SIG-M5 treated with dmso at 0.1 percent for 504 hours (cell line): ENCODE measurements at regions not wholly inside any gene's neighbourhood (a gene's known extent, or its start where the extent isn't known, plus 50 kb on each side); places are given as distances from the start of the nearest gene placed in this dataset.
"Not testable (repeated sequence)": the region's sequence is repeated elsewhere in the genome, so short reads cannot be mapped to it uniquely, and the experiment has no call there.

Source experiments
- DNase-seq: peaks from one replicate; lab custom pipeline; 2025; ENCODE audit not compliant: unreplicated experiment; lab: John Stamatoyannopoulos, UW

DNA sequence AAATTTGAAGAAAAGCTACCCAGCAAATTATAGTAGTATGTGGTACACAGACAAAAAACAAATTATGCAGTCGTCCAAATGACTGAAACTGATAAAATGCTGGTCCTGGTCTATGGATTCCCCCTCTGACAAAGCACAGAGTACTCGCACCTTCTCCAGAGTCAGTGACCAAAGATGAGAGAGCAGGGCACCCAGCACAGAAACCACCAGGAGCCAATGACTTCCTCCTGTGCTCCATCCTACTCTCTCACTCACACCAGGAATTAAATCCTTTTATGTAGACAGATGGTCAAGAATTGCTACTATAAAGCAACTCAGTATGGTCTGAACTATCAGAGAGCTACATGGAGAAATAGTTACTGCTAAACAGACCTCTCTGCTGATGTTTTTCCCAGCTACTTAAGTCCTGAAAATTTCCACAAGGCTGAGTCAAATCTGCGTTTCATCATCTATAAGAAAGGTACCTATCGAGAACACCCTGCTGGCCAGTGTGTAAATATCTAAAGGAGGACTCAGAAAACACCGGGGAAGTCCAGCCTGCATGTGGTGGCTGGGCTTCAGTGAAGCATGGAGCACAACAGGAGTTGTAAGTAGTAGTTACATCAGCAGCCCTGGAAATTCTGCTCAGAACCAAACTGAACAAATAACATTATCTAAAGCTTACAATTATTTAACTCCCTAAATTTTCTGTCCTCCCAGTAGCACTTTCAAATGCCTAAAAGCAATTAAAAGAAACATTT, 84.5 kb upstream of the FBXO28 start:
- not testable (repeated sequence) for DNase-seq

DNA sequence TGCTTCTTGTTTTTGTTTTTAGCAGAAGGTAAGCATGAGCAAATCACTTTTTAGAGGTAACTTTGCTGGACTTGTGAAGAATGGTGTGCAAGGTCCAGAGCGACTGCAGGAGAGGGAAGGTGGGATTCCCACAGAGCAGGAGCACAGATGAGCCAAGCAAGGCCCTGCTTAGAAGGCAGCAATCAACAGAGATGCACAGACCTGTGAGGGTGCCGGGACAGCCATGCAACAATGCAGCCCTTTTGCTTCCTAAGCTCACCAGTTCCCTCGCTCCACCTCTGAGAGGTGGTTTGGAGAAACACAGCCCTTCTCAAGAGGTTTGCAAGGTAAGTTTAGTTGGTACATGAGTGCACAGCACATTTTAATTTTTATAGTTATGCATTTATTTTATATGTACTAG, 85.1 kb upstream of the FBXO28 start:
- not testable (repeated sequence) for DNase-seq

DNA sequence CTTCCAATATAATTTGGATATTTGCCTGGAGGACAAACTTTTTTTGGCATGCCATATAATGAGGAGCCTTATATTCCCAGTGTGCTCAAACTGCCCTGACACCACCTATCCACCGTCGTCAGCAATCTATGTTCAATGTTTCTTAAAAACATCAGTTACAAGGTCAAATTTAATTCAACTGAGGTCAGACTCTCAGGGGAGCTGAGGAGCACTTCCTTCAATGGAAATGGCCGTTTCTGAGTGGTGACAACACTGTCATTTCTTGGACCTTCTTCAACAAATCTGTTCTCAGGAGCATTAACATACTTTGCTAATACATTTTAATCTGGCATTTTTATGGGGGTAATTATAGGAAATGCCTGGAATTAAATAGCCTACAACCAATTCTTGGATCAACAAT, 90.8 kb upstream of the FBXO28 start:
- not testable (repeated sequence) for DNase-seq

DNA sequence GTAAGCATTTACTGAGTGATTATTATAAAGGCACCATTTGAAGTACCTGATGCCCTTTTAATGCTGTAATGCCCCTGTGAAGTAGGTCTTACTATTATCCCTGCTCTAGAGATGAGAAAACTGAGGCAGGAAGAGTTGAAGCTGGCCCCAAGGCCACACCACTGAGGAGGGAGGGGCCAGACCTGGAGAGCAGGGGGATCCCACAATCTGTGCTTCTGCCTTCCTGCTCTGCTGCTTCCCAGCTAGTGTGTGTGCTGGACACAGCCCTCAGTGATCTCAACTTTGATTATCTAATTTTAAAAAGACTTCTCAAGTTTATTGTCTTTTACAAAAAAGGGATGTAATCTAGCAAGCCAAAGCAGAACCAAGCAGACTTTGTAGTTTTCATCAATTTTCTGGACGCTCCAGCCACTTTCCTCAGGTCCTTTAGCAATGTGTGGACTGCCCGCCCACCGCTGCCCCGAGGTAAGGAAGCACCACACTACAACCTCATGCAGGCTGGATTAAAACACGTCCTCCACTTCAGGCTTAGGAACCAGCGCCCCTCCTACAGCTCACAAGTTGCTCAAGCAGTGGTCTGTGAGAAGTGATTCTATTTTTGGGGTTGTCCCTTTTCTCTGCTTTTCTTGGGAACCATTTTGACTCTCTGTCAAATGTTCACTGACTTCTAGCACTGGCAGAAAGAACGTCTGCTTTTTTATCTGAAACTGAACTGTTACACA, 91.5 kb upstream of the FBXO28 start:
- DNase-seq, result not testable (repeated sequence)

DNA sequence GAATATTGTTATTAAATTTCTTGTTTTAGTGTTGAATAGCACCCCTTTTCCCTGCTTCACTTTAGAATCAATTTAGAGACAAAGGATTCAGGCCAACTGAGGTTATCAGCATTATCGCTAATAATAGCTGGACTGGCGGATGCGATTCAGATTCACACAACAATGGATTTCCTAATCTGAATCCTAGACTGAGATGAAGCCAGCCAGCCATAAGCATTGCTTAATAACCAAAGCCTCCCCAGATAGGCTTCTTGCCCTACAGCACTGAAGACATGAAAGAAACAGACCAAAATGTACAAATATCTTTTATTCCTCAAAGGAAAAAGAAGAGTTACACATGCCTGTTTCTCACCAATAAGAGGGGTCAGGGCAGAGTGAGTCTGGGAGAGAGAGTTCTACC, 94.0 kb upstream of the FBXO28 start:
- DNase-seq, result not testable (repeated sequence)

DNA sequence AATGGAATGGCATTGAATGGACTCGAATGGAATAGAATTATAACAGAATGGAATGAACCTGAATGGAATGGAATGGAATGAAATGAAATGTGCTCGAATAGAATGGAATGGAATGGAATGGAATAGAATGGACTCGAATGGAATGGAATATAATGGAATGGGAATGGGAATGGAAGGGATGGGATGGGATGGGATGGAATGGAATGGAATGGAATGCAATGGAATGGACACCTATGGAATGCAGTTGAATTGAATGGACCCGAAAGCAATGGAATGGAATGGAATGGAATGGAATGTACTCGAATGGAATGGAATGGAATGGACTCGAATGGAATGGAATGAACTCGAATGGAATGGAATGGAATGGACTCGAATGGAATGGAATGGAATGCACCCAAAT, 98.1 kb upstream of the FBXO28 start:
- DNase-seq, result not testable (repeated sequence)

DNA sequence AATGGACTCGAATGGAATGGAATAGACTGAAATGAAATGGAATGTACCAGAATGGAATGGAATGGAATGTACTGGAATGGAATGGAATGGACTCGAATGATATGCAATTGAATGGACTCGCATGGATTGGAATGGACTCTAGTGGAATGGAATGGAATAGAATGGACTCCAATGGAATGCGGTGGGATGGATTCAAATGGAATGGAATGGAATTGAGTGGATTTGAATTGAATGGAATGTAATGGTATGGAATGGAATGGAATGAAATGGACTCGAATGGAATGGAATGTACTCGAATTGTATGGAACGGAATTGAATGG, 99.6 kb upstream of the FBXO28 start:
- DNase-seq, result no peak

DNA sequence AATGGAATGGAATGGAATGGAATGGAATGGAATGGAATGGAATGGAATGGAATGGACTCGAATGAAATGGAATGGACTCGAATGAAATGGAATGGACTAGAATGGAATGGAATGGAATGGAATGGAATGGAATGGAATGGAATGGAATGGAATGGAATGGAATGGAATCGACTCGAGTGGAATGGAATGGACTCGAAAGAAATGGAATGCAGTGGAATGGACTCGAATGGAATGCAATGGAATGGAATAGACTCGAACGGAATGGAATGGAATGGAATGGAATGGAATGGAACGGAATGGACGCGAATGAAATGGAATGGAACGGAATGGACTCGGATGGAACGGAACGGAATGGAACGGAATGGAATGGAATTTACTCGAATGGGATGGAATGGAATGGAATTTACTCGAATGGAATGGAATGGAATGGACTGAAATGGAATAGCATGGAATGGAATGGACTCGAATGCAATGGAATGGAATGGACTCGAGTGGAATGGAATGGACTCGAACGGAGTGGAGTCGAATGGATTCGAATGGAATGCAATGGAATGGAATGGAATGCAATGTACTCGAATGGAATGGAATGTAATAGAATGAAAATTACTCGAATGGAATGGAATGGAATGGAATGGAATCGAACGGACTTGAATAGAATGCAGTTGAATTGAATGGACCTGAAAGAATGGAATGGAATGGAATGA, 100.1 kb upstream of the FBXO28 start:
- not testable (repeated sequence) for DNase-seq

DNA sequence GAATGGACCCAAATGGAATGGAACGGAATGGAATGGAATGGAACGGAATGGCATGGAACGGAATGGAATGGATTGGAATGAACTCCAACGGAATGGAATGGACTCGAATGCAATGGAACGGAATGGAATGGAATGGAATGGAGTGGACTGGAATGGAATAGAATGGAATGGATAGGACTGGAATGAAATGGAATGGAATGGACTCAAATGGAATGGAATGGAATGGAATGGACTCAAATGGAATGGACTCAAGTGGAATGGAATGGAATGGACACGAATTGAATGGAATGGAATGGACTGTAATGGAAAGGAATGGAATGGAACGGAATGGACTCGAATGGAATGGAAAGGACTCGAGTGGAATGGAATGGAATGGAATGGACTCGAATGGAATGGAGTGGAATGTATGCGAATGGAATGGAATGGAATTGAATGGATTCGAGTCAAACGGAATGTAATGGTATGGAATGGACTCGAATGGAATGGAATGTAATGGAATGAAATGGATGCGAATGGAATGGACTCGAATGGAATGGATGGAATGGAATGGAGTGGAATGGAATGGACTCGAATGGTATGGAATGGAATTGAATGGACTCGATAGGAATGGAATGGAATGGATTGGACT, 101.0 kb upstream of the FBXO28 start:
- DNase-seq, result not testable (repeated sequence)

DNA sequence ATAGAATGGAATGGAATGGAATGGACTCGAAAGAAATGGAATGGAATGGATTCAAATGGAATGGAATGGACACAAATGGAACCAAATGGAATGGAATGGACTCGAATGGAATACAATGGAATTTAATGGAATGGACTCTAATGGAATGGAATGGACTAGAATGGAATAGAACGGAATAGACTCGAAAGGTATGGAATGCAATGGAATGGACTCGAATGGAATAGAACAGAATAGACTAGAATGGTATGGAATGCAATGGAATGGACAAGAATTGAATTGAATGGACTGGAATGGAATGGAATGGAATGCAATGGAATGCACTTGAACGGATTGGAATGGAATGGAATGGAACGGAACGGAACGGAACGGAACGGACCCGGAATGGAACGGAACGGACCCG, 101.7 kb upstream of the FBXO28 start:
- not testable (repeated sequence) for DNase-seq

DNA sequence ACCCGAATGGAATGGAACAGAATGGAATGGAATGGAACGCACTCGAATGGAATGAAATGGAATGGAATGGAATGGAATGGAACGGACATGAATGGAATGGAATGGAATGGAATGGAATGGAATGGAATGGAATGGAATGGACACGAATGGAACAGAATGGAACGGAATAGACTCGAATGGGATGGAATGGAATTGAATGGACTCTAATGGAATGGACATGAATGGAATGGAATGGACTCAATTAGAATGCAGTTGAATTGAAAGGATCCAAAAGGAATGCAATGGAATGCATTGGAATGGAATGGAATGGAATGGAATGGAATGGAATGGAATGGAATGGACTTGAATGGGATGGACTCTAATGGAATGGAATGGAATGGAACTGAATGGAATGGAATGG, 102.2 kb upstream of the FBXO28 start:
- DNase-seq, result not testable (repeated sequence)

DNA sequence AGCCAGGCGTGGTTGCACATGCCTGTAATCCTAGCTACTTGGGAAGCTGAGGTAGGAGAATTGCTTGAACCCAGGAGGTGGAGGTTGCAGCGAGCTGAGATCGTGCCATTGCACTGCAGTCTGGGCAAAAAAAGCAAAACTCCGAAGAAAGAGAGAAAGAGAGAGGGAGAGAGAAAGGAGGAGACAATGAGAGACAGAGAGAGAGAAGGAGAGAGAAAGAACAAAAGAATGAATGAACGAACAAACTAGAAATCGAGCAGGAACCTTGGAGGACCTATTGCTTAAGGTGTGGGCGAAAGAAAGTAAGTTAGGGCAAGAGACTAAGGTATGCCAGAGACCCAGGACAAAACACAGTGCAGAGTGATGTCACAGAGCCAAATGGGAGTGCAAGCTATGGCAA, 102.8 kb upstream of the FBXO28 start:
- not testable (repeated sequence) for DNase-seq

DNA sequence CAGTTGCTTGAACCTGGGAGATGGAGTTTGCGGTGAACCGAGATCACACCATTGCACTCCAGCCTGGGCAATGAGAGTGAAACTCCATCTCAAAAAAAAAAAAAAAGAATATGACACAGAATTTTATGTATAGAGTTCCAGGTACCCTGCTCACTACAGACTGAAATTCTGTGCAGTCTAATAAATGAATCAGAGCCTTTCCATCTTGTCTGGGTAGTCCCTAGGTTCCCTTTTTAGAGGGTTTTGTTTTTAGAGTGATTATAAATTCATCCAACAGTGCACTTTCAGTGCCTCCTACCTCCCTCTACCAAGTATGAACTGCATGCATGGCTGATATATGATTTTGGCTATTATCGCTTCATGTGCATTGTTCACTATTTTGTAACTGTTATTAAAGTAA, 107.9 kb upstream of the FBXO28 start:
- not testable (repeated sequence) for DNase-seq

DNA sequence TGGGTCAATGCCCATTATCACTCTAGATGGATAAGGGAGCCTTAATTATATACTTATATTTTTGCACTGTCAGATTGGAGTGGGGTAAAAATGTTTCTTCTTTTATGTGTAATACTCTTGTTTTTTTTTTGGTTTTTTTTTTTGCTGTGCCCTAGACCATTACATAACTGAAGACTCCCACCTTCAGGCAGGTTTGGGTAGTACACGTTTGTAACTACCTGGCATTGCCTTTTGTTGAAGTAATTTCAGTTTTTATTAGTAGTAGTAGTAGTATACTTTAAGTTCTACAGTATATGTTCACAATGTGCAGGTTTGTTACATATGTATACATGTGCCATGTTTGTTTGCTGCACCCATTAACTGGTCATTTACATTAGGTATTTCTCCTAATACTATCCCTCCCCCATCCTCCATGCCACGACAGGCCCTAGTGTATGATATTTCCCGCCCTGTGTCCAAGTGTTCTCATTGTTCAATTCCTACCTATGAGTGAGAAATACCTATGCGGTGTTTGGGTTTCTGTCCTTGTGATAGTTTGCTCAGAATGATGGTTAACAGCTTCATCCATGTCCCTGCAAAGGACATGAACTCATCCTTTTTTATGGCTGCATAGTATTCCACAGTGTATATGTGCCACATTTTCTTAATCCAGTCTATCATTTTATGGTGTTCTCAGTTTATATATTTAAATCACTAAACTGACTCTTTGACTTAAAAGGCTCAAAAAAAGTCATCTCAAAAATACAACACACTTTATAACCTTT, 109.2 kb upstream of the FBXO28 start:
- not testable (repeated sequence) for DNase-seq

DNA sequence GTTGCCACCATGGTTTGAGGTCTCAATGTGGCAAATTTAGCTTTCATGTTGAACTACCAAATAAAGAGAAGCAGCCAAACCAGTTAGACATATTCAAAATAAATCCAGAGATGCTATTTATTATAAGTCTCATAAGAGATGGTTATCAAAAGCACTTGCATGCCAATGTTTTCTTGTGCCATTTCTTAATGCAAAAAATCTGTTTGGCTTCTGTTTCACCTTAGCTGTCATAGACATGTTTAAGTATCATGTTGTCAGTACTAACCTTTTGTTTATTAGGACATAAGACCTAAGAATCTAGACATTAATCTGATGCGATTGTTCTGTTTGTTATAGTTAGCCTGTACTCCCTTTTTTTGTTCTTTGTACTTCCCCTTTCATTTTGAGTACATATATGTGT, 110.0 kb upstream of the FBXO28 start:
- DNase-seq, result not testable (repeated sequence)

DNA sequence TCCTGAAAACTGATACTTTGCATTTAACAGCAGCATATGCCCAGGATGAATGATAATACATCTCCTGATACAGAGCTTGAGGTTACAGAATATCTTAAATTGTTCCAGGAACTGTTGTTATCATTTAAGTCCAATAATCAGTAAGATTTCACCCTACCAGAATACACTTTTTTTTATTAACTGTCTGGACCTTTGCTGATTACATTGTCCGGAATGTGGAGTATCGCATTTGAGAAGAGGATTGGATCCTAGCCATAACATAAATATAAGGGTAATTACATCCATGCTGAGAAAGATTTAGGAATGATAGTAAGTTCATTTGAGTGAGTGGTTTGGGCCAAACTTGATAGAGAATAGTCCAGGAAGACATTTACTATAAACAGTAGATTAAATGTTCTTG, 112.2 kb upstream of the FBXO28 start:
- not testable (repeated sequence) for DNase-seq

DNA sequence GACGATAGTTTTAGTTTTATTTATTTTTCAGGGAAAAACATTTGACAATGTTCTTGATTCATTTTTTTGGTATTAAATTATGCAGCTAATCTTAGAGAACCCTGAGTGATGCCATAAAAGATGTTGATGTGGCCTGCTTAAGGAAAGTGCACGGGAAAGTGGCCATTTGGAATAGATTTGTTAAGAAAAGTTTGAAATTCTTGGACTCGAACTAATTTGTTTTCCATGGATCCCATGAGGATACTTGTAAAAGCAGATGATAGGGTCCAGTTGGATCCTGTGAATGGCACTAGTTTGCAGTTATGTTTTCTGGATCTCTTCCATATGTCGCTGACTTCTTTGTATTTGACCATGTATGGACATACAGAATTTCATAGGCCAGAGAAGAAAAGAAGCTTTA, 114.2 kb upstream of the FBXO28 start:
- DNase-seq, result not testable (repeated sequence)

DNA sequence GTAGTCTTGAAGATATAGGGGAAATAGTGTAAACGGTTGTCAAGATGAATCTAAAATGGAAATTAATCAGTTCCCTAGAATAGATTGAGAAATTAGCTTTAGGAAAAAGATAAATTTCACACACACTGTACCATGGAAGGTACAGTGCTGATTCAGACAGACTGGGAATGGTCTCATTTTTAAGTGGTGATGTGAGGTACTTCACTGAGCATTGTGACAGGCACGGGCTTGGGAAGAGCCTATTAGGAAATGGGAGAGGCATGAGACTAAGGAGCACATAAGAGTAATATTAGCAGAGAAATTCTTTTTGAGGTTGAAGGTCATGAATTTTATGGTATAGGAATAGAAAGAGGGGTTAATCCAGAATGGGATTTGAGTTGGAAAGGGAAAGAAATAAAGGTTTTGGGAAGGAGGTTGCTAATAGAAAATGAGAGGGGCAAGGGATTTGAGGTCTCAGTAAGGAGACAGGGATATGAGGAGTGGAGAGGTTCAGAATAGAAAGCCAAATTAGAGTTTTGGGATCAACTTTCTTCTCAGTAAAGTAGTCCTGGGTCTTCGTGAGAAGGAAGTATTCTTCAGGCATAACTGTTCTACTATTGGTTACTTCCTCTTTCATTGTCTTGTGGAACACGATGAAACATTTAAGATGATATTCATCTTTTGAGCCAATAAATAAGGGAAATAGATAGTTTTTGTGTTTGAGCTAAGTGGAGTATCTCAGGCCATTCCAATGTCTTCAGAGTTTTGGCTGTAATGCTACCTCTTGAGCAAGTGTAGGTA, 115.0 kb upstream of the FBXO28 start:
- peak; percentile 71 for DNase-seq

DNA sequence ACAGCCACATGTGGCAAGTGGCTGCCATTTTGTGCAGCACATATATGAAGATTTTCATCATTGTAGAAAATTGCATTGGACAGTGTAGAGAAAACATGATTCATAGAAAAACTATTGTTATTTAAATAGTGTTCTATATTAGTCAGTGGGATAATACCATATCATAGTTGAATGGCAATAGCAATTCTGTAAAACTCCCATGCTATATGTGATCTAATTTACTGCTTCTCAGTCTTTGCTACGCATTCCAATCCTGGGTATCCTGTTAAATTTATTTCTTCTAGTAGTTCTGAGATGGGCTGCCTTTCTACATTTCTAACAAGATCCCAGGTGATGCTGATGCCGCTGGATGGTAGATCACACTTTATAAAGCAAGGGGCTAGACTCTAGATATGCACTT, 117.5 kb upstream of the FBXO28 start:
- DNase-seq, result not testable (repeated sequence)
